ENCODE measurements at regions not wholly inside any gene's neighbourhood (a gene's known extent, or its start where the extent isn't known, plus 50 kb on each side); places are given as distances from the start of the nearest gene placed in this dataset.

DNA sequence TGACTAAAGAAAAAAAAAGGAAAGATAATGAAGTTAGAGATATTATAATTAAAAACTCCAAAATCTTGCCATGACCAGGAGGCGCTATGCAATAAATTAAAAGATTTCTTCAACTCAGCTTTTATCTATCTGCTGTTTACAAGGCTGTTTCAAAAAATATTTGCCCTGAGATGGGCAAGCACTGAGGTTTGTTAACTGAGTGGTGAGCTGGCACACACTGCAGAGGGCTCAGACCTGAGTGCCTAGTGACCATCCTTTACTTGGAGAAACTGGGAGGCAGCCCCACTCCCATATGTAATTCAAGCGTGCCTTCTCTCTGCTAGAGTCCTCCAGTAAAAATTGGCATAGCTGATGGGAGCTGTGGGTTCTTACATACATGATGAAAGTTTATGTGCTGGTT is 198.7 kb upstream of the TBC1D5 start:
- Mint-ChIP-seq H3K4me3 (no peak overlapping the region), H3K27me3 (ENCODE audit: low read depth) (peaks cover 6% of the 10 kb centered on the region), H3K27ac (no peak overlapping the region), H3K4me1 (ENCODE audit: low read depth) (no peaks in the 10 kb centered on the region), H3K9me3 (ENCODE audit: insufficient read depth) (no peaks in the 10 kb centered on the region), H3K36me3 (ENCODE audit: low read depth) (no peaks in the 10 kb centered on the region)
- ChIA-PET CTCF (no interaction called here), POLR2A (no interaction called here)
- ATAC-seq (no peak), DNase-seq (no peak)

- H3K27me3 Mint-ChIP-seq (ENCODE audit: low read depth) = peaks cover 18% of the 10 kb centered on the region
- POLR2A ChIA-PET = no interaction called here
- H3K9me3 Mint-ChIP-seq (ENCODE audit: insufficient read depth) = no peaks in the 10 kb centered on the region
- H3K36me3 Mint-ChIP-seq (ENCODE audit: low read depth) = no peaks in the 10 kb centered on the region
- ATAC-seq (no peak), DNase-seq (no peak)
- H3K27ac Mint-ChIP-seq = no peak overlapping the region
- CTCF ChIA-PET = interaction anchor here (1.0 kb wide), 2 partner anchors 45 to 933 kb away, joined by 3 to 4 read pairs; no protein-coding TSS in a partner anchor
- H3K4me1 Mint-ChIP-seq (ENCODE audit: low read depth) = no peaks in the 10 kb centered on the region
- no peak overlapping the region for H3K4me3 Mint-ChIP-seq
Observed at GRCh38 chr3:17939157-17939556, 196.7 kb upstream of the TBC1D5 start.

DNA sequence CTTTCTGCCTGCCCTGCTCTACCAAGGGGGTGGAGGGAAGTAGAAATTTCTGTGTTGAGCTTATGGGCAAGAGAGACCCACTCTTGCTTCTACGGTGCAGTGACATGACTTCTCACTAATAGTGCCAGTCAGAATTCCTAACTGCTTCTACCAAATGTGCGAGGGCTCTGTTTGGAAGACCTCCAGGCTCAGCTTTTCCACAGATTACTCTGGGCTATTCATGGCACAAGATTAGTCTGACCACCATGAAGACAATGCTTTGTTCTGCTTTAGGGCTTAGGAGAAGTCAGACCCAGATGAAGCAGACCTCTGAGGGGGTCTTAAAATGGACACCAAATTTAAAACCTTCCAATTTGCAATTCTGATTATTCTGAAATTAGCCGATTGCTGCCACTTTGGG is 195.9 kb upstream of the TBC1D5 start:
- DNase-seq = no peak
- ChIA-PET CTCF (no interaction called here), POLR2A (no interaction called here)
- Mint-ChIP-seq H3K4me1 (ENCODE audit: low read depth) (no peaks in the 10 kb centered on the region), H3K36me3 (ENCODE audit: low read depth) (no peaks in the 10 kb centered on the region), H3K27me3 (ENCODE audit: low read depth) (peaks cover 23% of the 10 kb centered on the region), H3K4me3 (no peak overlapping the region), H3K9me3 (ENCODE audit: insufficient read depth) (no peaks in the 10 kb centered on the region), H3K27ac (no peak overlapping the region)
- ATAC-seq = no peak

DNA sequence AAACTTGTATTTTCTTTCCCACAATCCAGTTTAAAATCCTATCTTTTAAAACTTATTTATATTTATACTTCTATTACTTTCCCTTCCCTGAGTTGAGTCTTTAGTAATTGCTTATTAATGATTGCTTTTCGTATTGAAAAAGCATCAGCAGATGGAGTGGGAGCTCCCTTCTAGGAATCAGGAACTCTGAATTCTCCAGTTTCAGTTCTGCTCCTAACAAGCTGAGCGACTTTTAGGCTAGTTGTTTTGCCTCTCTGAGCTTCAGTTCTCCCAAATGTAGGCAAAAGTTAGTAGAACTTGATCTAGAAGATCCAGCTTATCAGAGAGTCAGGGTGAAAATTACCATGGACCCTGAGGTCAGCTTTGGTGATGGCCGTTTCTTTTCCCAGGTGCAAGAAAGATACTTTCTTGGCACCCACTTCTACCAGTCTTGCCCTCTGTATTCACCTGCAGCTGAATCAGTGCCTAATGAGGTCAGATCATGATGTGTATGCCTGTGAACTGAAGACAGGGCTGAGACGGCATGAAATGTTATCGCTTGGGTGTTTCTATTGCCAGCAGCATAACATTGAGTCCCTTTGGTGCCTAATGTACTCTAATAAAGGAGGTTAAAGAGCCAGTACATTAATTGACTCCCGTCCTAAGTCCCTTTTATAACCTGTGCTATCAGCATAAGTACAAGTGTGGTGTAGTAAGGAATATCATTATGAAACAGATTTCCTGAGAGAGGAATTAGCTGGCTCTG is 194.5 kb upstream of the TBC1D5 start:
- ChIA-PET CTCF (no interaction called here), POLR2A (no interaction called here)
- H3K4me3 Mint-ChIP-seq = no peak overlapping the region
- no peaks in the 10 kb centered on the region for H3K36me3 Mint-ChIP-seq (ENCODE audit: low read depth)
- H3K9me3 Mint-ChIP-seq (ENCODE audit: insufficient read depth) = no peaks in the 10 kb centered on the region
- peaks cover 17% of the 10 kb centered on the region for H3K27me3 Mint-ChIP-seq (ENCODE audit: low read depth)
- no peak overlapping the region for H3K27ac Mint-ChIP-seq
- no peak for DNase-seq
- no peaks in the 10 kb centered on the region for H3K4me1 Mint-ChIP-seq (ENCODE audit: low read depth)
- ATAC-seq = no peak

DNA sequence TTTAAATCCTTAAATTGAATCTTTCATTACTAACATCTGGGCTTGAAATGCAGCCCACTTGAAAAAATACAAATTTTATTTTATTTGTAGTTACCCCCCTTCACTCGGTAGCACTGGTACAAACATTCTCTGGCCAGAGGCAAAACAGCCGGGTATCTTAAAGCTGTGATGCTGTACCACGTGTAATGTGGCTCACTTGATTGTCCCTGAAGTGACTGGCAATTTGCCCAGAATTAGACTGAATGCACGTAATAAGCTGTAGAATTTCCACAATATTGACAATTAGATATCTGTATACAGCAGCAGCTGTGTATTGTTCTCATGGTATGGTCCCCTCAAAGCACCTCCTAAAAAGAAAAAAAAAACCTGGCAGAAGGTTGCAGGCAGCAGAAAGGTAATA is 192.8 kb upstream of the TBC1D5 start:
- DNase-seq (no peak), ATAC-seq (no peak)
- POLR2A ChIA-PET = interaction anchor here (0.7 kb wide), 1 partner anchor 1036 kb away, joined by 3 read pairs; no protein-coding TSS in a partner anchor
- Mint-ChIP-seq H3K4me1 (ENCODE audit: low read depth) (no peaks in the 10 kb centered on the region), H3K27me3 (ENCODE audit: low read depth) (peaks cover 17% of the 10 kb centered on the region), H3K27ac (no peak overlapping the region), H3K4me3 (no peak overlapping the region), H3K9me3 (ENCODE audit: insufficient read depth) (no peaks in the 10 kb centered on the region), H3K36me3 (ENCODE audit: low read depth) (no peaks in the 10 kb centered on the region)
- CTCF ChIA-PET = no interaction called here

- Mint-ChIP-seq H3K9me3 (ENCODE audit: insufficient read depth) (no peaks in the 10 kb centered on the region), H3K4me3 (no peak overlapping the region), H3K27ac (no peak overlapping the region), H3K27me3 (ENCODE audit: low read depth) (peaks cover 22% of the 10 kb centered on the region), H3K36me3 (ENCODE audit: low read depth) (no peaks in the 10 kb centered on the region), H3K4me1 (ENCODE audit: low read depth) (no peaks in the 10 kb centered on the region)
- ATAC-seq (no peak), DNase-seq (no peak)
- ChIA-PET POLR2A (no interaction called here), CTCF (no interaction called here)
Observed at GRCh38 chr3:17932136-17932771, 189.8 kb upstream of the TBC1D5 start.

DNA sequence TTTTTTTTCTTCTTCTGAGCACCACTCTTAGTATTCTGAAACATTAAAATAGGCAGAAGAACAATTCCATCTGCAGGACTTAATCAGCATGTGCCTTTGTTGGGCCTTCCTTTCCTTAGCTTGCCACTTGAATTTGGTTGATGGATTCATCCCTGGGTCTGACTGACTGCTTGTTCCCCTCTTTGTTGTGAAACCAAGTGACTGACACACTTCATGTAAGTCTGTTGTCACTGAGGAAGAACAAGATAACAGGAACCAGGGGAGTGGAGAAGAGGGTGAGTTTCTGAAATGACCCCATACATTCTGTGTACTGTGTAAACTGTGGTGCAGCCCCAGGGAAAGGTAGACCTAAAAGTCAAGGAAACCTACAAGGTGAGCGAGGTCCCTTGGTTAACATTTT is 188.7 kb upstream of the TBC1D5 start:
- ATAC-seq = no peak
- Mint-ChIP-seq H3K4me3 (no peak overlapping the region), H3K4me1 (ENCODE audit: low read depth) (no peaks in the 10 kb centered on the region), H3K36me3 (ENCODE audit: low read depth) (no peaks in the 10 kb centered on the region), H3K27ac (no peak overlapping the region), H3K9me3 (ENCODE audit: insufficient read depth) (no peaks in the 10 kb centered on the region), H3K27me3 (ENCODE audit: low read depth) (peaks cover 22% of the 10 kb centered on the region)
- CTCF ChIA-PET = no interaction called here
- no peak for DNase-seq
- POLR2A ChIA-PET = no interaction called here

GRCh38 chr3:17928502-17929145 is 186.2 kb upstream of the TBC1D5 start:
- ATAC-seq (no peak), DNase-seq (no peak)
- no peaks in the 10 kb centered on the region for H3K4me1 Mint-ChIP-seq (ENCODE audit: low read depth)
- ChIA-PET CTCF (no interaction called here), POLR2A (no interaction called here)
- H3K4me3 Mint-ChIP-seq = no peak overlapping the region
- no peak overlapping the region for H3K27ac Mint-ChIP-seq
- H3K36me3 Mint-ChIP-seq (ENCODE audit: low read depth) = no peaks in the 10 kb centered on the region
- H3K27me3 Mint-ChIP-seq (ENCODE audit: low read depth) = peaks cover 5% of the 10 kb centered on the region
- no peaks in the 10 kb centered on the region for H3K9me3 Mint-ChIP-seq (ENCODE audit: insufficient read depth)

DNA sequence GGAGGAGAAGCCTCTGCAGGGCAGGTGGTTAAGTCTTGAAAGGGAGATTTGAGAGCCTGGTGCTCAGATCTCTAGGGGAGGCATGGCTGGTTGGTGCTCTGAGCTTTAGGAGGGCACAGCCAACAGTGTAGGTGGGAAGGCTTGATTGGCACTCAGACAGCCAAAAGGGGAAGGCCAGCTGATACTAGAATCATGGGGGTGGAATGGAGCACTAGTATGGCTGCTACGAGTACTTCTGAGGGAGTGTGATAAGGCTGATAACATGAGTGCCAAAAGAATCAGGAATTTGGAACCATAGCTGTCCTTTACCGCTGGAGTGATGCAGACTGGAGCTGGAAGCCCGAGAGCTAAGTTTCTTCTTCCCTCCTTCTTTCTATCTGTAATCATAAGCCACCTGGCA is 184.6 kb upstream of the TBC1D5 start:
- Mint-ChIP-seq H3K27me3 (ENCODE audit: low read depth) (peaks cover 5% of the 10 kb centered on the region), H3K27ac (no peak overlapping the region), H3K9me3 (ENCODE audit: insufficient read depth) (no peaks in the 10 kb centered on the region), H3K4me1 (ENCODE audit: low read depth) (no peaks in the 10 kb centered on the region), H3K36me3 (ENCODE audit: low read depth) (no peaks in the 10 kb centered on the region), H3K4me3 (no peak overlapping the region)
- no peak for DNase-seq
- ChIA-PET CTCF (no interaction called here), POLR2A (no interaction called here)
- no peak for ATAC-seq

- DNase-seq = no peak
- ChIA-PET POLR2A (no interaction called here), CTCF (no interaction called here)
- H3K27me3 Mint-ChIP-seq (ENCODE audit: low read depth) = peaks cover 16% of the 10 kb centered on the region
- no peak overlapping the region for H3K27ac Mint-ChIP-seq
- H3K4me1 Mint-ChIP-seq (ENCODE audit: low read depth) = no peaks in the 10 kb centered on the region
- H3K36me3 Mint-ChIP-seq (ENCODE audit: low read depth) = no peaks in the 10 kb centered on the region
- H3K9me3 Mint-ChIP-seq (ENCODE audit: insufficient read depth) = no peaks in the 10 kb centered on the region
- ATAC-seq = no peak
- H3K4me3 Mint-ChIP-seq = no peak overlapping the region
Observed at GRCh38 chr3:17915341-17915740, 172.9 kb upstream of the TBC1D5 start.

DNA sequence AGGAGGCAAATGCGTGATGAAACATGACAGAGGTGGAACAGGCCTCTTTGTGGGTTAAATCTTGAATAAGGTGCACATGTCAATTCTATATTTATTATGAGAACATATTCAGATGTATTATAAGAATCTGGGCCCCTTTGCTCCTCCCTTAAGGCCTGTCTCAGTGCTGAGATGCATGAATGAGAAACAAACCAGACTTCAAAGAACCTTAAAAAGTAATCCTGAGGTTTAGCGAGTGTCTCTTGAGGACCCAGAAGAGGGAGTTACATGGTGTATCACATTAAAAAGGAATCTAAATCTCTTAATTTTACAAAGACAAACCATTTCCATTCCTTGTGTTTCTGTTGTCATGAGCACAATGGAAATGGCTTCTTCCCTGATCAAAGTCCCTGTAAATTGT is 170.9 kb upstream of the TBC1D5 start:
- H3K27me3 Mint-ChIP-seq (ENCODE audit: low read depth) = peaks cover 16% of the 10 kb centered on the region
- DNase-seq (no peak), ATAC-seq (no peak)
- ChIA-PET CTCF (no interaction called here), POLR2A (no interaction called here)
- H3K4me3 Mint-ChIP-seq = no peak overlapping the region
- no peak overlapping the region for H3K27ac Mint-ChIP-seq
- H3K36me3 Mint-ChIP-seq (ENCODE audit: low read depth) = no peaks in the 10 kb centered on the region
- no peaks in the 10 kb centered on the region for H3K4me1 Mint-ChIP-seq (ENCODE audit: low read depth)
- no peaks in the 10 kb centered on the region for H3K9me3 Mint-ChIP-seq (ENCODE audit: insufficient read depth)

DNA sequence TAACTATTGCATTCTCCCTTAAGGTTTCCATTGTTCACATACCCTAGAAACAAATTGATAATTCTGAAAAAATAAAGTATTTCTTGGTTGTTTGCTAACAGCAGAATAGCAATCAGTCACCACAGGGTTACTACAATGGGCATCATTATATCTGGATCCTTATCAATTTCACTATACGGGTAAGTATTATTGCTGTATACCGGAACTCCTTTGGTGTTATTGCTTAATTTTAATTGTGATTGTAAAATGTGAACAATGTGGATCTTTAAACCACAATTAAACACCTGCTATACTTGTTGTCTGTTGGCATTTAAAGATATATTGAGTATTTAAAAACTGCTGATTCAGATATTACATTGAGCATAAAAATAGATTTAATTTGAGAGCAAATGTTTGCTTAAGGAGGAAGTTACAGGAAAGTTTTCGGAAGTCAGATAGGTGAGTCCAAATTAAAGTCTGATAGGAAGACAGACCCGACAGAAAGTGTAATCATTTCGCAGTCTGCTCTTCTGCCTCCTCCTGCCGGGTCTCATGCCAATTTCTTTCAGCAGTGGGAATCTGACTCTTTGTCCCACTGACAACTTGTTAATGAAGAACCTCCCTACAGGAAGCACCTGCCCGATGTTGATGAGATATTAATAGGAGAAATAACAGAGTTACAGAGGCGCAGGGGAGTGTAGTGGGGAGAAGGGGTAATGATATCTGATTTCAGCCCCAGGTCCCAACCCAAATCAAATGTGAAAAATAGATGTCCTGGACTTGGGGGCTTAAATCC is 169.7 kb upstream of the TBC1D5 start:
- CTCF ChIA-PET = no interaction called here
- no peak for DNase-seq
- H3K4me1 Mint-ChIP-seq (ENCODE audit: low read depth) = no peaks in the 10 kb centered on the region
- H3K36me3 Mint-ChIP-seq (ENCODE audit: low read depth) = no peaks in the 10 kb centered on the region
- H3K9me3 Mint-ChIP-seq (ENCODE audit: insufficient read depth) = no peaks in the 10 kb centered on the region
- POLR2A ChIA-PET = no interaction called here
- H3K27me3 Mint-ChIP-seq (ENCODE audit: low read depth) = peaks cover 16% of the 10 kb centered on the region
- no peak for ATAC-seq
- H3K27ac Mint-ChIP-seq = no peak overlapping the region
- no peak overlapping the region for H3K4me3 Mint-ChIP-seq
